Dedifferentiated amniotic fluid mesenchymal stem cell (primary cell): ENCODE measurements at regions not wholly inside any gene's neighbourhood (a gene's known extent, or its start where the extent isn't known, plus 50 kb on each side); places are given as distances from the start of the nearest gene placed in this dataset.
A peak's percentile ranks its signal among the peaks of the same experiment; 100 is the strongest.
"Not testable (repeated sequence)": the region's sequence is repeated elsewhere in the genome, so short reads cannot be mapped to it uniquely, and the experiment has no call there.

ENCODE experiments used
- DNase-seq: peaks from one replicate; pipeline ENCODE4 v3.0.0-alpha.2; 2016; ENCODE audit errors: extremely low spot score

GRCh38 chrX:12052109-12052508 lies 86.2 kb upstream of the FRMPD4 start:
- DNase-seq, result no peak

- no peak for DNase-seq
These were observed 80.2 kb upstream of the FRMPD4 start for GRCh38 chrX:12058087-12058486.

GRCh38 chrX:12060489-12061260 lies 77.6 kb upstream of the FRMPD4 start:
- no peak for DNase-seq

- DNase-seq, result no peak
These were observed 73.0 kb upstream of the FRMPD4 start for GRCh38 chrX:12065251-12065650.

GRCh38 chrX:12076046-12076445 lies 62.2 kb upstream of the FRMPD4 start:
- DNase-seq, result no peak

- DNase-seq, result peak; percentile 54
These were observed 58.0 kb upstream of the FRMPD4 start for GRCh38 chrX:12080265-12080664.

- DNase-seq, result not testable (repeated sequence)
These were observed 55.3 kb upstream of the FRMPD4 start for GRCh38 chrX:12082959-12083358.
